ENCODE measurements at regions not wholly inside any gene's neighbourhood (a gene's known extent, or its start where the extent isn't known, plus 50 kb on each side); places are given as distances from the start of the nearest gene placed in this dataset.

GRCh38 chr21:16741141-16741665, 771.6 kb upstream of the CXADR start:
- Histone ChIP-seq H3K9me3 (ENCODE audit: low read length) (no peaks in the 10 kb centered on the region), H3K4me1 (ENCODE audit: insufficient read depth, low read length) (no peaks in the 10 kb centered on the region), H3K4me3 (ENCODE audit: low read length) (no peak overlapping the region), H3K27ac (ENCODE audit: low read depth, low read length) (no peak overlapping the region), H3K27me3 (ENCODE audit: insufficient read depth, low read length, poor library complexity, severe bottlenecking) (no peaks in the 10 kb centered on the region), H3K36me3 (ENCODE audit: insufficient read depth, low read length) (no peaks in the 10 kb centered on the region)
- H3K4me3 Mint-ChIP-seq = no peak overlapping the region
- CTCF ChIA-PET = no interaction called here
- H3K4me1 Mint-ChIP-seq = no peaks in the 10 kb centered on the region
- H3K36me3 Mint-ChIP-seq = no peaks in the 10 kb centered on the region
- H3K27ac Mint-ChIP-seq = no peak overlapping the region
- no peak for DNase-seq
- POLR2A ChIA-PET = no interaction called here
- peaks cover 3 to 30% (median 8%) of the 10 kb centered on the region in 5 donors for H3K9me3 Mint-ChIP-seq
- H3K27me3 Mint-ChIP-seq = peaks cover 0 to 1% of the 10 kb centered on the region in 2 donors

GRCh38 chr21:16742131-16742641, 770.7 kb upstream of the CXADR start:
- H3K4me1 ChIP-seq (ENCODE audit: insufficient read depth, low read length) = no peaks in the 10 kb centered on the region
- H3K27ac Mint-ChIP-seq = no peak overlapping the region

GRCh38 chr21:16742741-16743140, 770.1 kb upstream of the CXADR start:
- ChIA-PET POLR2A (no interaction called here), CTCF (no interaction called here)
- no peak overlapping the region for H3K4me3 ChIP-seq (ENCODE audit: low read length)
- no peaks in the 10 kb centered on the region for H3K36me3 Mint-ChIP-seq
- H3K27me3 Mint-ChIP-seq = peaks cover 0 to 1% of the 10 kb centered on the region in 2 donors
- H3K36me3 ChIP-seq (ENCODE audit: insufficient read depth, low read length) = no peaks in the 10 kb centered on the region
- no peak overlapping the region for H3K4me3 Mint-ChIP-seq
- no peaks in the 10 kb centered on the region for H3K4me1 Mint-ChIP-seq
- peaks cover under 1 to 26% (median 6%) of the 10 kb centered on the region in 5 donors for H3K9me3 Mint-ChIP-seq
- H3K27ac ChIP-seq (ENCODE audit: low read depth, low read length) = no peak overlapping the region
- H3K4me1 ChIP-seq (ENCODE audit: insufficient read depth, low read length) = no peaks in the 10 kb centered on the region
- H3K27ac Mint-ChIP-seq = no peak overlapping the region
- no peaks in the 10 kb centered on the region for H3K27me3 ChIP-seq (ENCODE audit: insufficient read depth, low read length, poor library complexity, severe bottlenecking)
- no peak for DNase-seq
- no peaks in the 10 kb centered on the region for H3K9me3 ChIP-seq (ENCODE audit: low read length)

More at GRCh38 chr21:16742131-16742641, 770.7 kb upstream of the CXADR start:
- H3K36me3 Mint-ChIP-seq = no peaks in the 10 kb centered on the region
- H3K4me3 Mint-ChIP-seq = no peak overlapping the region
- peaks cover 0 to 1% of the 10 kb centered on the region in 2 donors for H3K27me3 Mint-ChIP-seq
- Histone ChIP-seq H3K27me3 (ENCODE audit: insufficient read depth, low read length, poor library complexity, severe bottlenecking) (no peaks in the 10 kb centered on the region), H3K36me3 (ENCODE audit: insufficient read depth, low read length) (no peaks in the 10 kb centered on the region), H3K27ac (ENCODE audit: low read depth, low read length) (no peak overlapping the region), H3K9me3 (ENCODE audit: low read length) (no peaks in the 10 kb centered on the region), H3K4me3 (ENCODE audit: low read length) (no peak overlapping the region)
- DNase-seq = no peak
- no peaks in the 10 kb centered on the region for H3K4me1 Mint-ChIP-seq
- CTCF ChIA-PET = no interaction called here
- H3K9me3 Mint-ChIP-seq = peaks cover 3 to 25% (median 7%) of the 10 kb centered on the region in 5 donors
- POLR2A ChIA-PET = no interaction called here

GRCh38 chr21:16743317-16743716, 769.5 kb upstream of the CXADR start:
- H3K4me3 ChIP-seq (ENCODE audit: low read length) = no peak overlapping the region
- no peaks in the 10 kb centered on the region for H3K4me1 ChIP-seq (ENCODE audit: insufficient read depth, low read length)
- no peak for DNase-seq
- no peaks in the 10 kb centered on the region for H3K9me3 ChIP-seq (ENCODE audit: low read length)
- H3K4me3 Mint-ChIP-seq = no peak overlapping the region
- H3K27me3 Mint-ChIP-seq = peaks cover 0 to 1% of the 10 kb centered on the region in 2 donors
- no peaks in the 10 kb centered on the region for H3K27me3 ChIP-seq (ENCODE audit: insufficient read depth, low read length, poor library complexity, severe bottlenecking)
- H3K4me1 Mint-ChIP-seq = no peaks in the 10 kb centered on the region
- POLR2A ChIA-PET = no interaction called here
- CTCF ChIA-PET = no interaction called here
- H3K9me3 Mint-ChIP-seq = peaks cover 0 to 30% (median 5%) of the 10 kb centered on the region in 5 donors
- H3K36me3 Mint-ChIP-seq = no peaks in the 10 kb centered on the region
- H3K27ac Mint-ChIP-seq = no peak overlapping the region
- H3K36me3 ChIP-seq (ENCODE audit: insufficient read depth, low read length) = no peaks in the 10 kb centered on the region
- H3K27ac ChIP-seq (ENCODE audit: low read depth, low read length) = no peak overlapping the region

GRCh38 chr21:16750926-16751325, 761.9 kb upstream of the CXADR start:
- Mint-ChIP-seq H3K27me3 (peaks cover 0 to under 1% of the 10 kb centered on the region in 2 donors), H3K27ac (no peak overlapping the region), H3K4me1 (no peaks in the 10 kb centered on the region), H3K4me3 (no peak overlapping the region), H3K36me3 (no peaks in the 10 kb centered on the region), H3K9me3 (peaks cover 2 to 9% (median 5%) of the 10 kb centered on the region in 5 donors)
- Histone ChIP-seq H3K27me3 (ENCODE audit: insufficient read depth, low read length, poor library complexity, severe bottlenecking) (no peaks in the 10 kb centered on the region), H3K9me3 (ENCODE audit: low read length) (no peaks in the 10 kb centered on the region), H3K4me3 (ENCODE audit: low read length) (no peak overlapping the region), H3K36me3 (ENCODE audit: insufficient read depth, low read length) (no peaks in the 10 kb centered on the region), H3K27ac (ENCODE audit: low read depth, low read length) (no peak overlapping the region), H3K4me1 (ENCODE audit: insufficient read depth, low read length) (no peaks in the 10 kb centered on the region)
- DNase-seq = no peak
- ChIA-PET CTCF (no interaction called here), POLR2A (no interaction called here)

GRCh38 chr21:16751695-16752474, 761.0 kb upstream of the CXADR start:
- Mint-ChIP-seq H3K9me3 (peaks cover 2 to 9% (median 7%) of the 10 kb centered on the region in 5 donors), H3K4me3 (no peak overlapping the region), H3K36me3 (no peaks in the 10 kb centered on the region), H3K4me1 (no peaks in the 10 kb centered on the region), H3K27me3 (no peaks in the 10 kb centered on the region), H3K27ac (no peak overlapping the region)
- no peak for DNase-seq
- ChIA-PET CTCF (no interaction called here), POLR2A (no interaction called here)
- Histone ChIP-seq H3K9me3 (ENCODE audit: low read length) (no peaks in the 10 kb centered on the region), H3K27ac (ENCODE audit: low read depth, low read length) (no peak overlapping the region), H3K4me1 (ENCODE audit: insufficient read depth, low read length) (no peaks in the 10 kb centered on the region), H3K4me3 (ENCODE audit: low read length) (no peak overlapping the region), H3K27me3 (ENCODE audit: insufficient read depth, low read length, poor library complexity, severe bottlenecking) (no peaks in the 10 kb centered on the region), H3K36me3 (ENCODE audit: insufficient read depth, low read length) (no peaks in the 10 kb centered on the region)

GRCh38 chr21:16752475-16752857, 760.4 kb upstream of the CXADR start:
- H3K9me3 ChIP-seq (ENCODE audit: low read length) = no peaks in the 10 kb centered on the region

GRCh38 chr21:16755061-16755460, 757.8 kb upstream of the CXADR start:
- POLR2A ChIA-PET = no interaction called here
- Mint-ChIP-seq H3K4me3 (no peak overlapping the region), H3K36me3 (no peaks in the 10 kb centered on the region), H3K4me1 (no peaks in the 10 kb centered on the region), H3K9me3 (peaks cover 0 to 8% (median 4%) of the 10 kb centered on the region in 5 donors), H3K27me3 (no peaks in the 10 kb centered on the region), H3K27ac (no peak overlapping the region)
- Histone ChIP-seq H3K4me3 (ENCODE audit: low read length) (no peak overlapping the region), H3K36me3 (ENCODE audit: insufficient read depth, low read length) (no peaks in the 10 kb centered on the region), H3K27ac (ENCODE audit: low read depth, low read length) (no peak overlapping the region), H3K4me1 (ENCODE audit: insufficient read depth, low read length) (no peaks in the 10 kb centered on the region), H3K9me3 (ENCODE audit: low read length) (no peaks in the 10 kb centered on the region), H3K27me3 (ENCODE audit: insufficient read depth, low read length, poor library complexity, severe bottlenecking) (no peaks in the 10 kb centered on the region)
- CTCF ChIA-PET = no interaction called here
- DNase-seq = no peak

More at GRCh38 chr21:16752475-16752857, 760.4 kb upstream of the CXADR start:
- CTCF ChIA-PET = no interaction called here
- H3K27me3 Mint-ChIP-seq = no peaks in the 10 kb centered on the region
- Histone ChIP-seq H3K27me3 (ENCODE audit: insufficient read depth, low read length, poor library complexity, severe bottlenecking) (no peaks in the 10 kb centered on the region), H3K36me3 (ENCODE audit: insufficient read depth, low read length) (no peaks in the 10 kb centered on the region), H3K4me1 (ENCODE audit: insufficient read depth, low read length) (no peaks in the 10 kb centered on the region), H3K27ac (ENCODE audit: low read depth, low read length) (no peak overlapping the region), H3K4me3 (ENCODE audit: low read length) (no peak overlapping the region)
- POLR2A ChIA-PET = no interaction called here
- no peak for DNase-seq
- H3K4me3 Mint-ChIP-seq = no peak overlapping the region
- no peak overlapping the region for H3K27ac Mint-ChIP-seq
- no peaks in the 10 kb centered on the region for H3K36me3 Mint-ChIP-seq
- H3K9me3 Mint-ChIP-seq = peaks cover 2 to 9% (median 7%) of the 10 kb centered on the region in 5 donors
- no peaks in the 10 kb centered on the region for H3K4me1 Mint-ChIP-seq

Measured in CD8-positive, alpha-beta memory T cell (primary cell).